ENCODE measurements at regions not wholly inside any gene's neighbourhood (a gene's known extent, or its start where the extent isn't known, plus 50 kb on each side); places are given as distances from the start of the nearest gene placed in this dataset.

- no peak for DNase-seq (ENCODE audit: low spot score)
Observed at GRCh38 chr9:23314247-23314646, 511.8 kb downstream of the ELAVL2 start.

- DNase-seq (ENCODE audit: low spot score): no peak
Observed at GRCh38 chr9:23319092-23319491, 506.9 kb downstream of the ELAVL2 start.

- no peak for DNase-seq (ENCODE audit: low spot score)
Observed at GRCh38 chr9:23321049-23321448, 505.0 kb downstream of the ELAVL2 start.

- DNase-seq (ENCODE audit: low spot score): peak; percentile 4
Observed at GRCh38 chr9:23322392-23322791, 503.6 kb downstream of the ELAVL2 start.

GRCh38 chr9:23324511-23324910 lies 501.5 kb downstream of the ELAVL2 start:
- no peak for DNase-seq (ENCODE audit: low spot score)

GRCh38 chr9:23326597-23326996 lies 499.4 kb downstream of the ELAVL2 start:
- no peak for DNase-seq (ENCODE audit: low spot score)

- no peak for DNase-seq (ENCODE audit: low spot score)
Observed at GRCh38 chr9:23341346-23341745, 484.7 kb downstream of the ELAVL2 start.

- no peak for DNase-seq (ENCODE audit: low spot score)
Observed at GRCh38 chr9:23342291-23342690, 483.7 kb downstream of the ELAVL2 start.

- DNase-seq (ENCODE audit: low spot score): no peak
Observed at GRCh38 chr9:23343226-23343625, 482.8 kb downstream of the ELAVL2 start.

GRCh38 chr9:23361096-23361495 lies 464.9 kb downstream of the ELAVL2 start:
- DNase-seq (ENCODE audit: low spot score): no peak

- no peak for DNase-seq (ENCODE audit: low spot score)
Observed at GRCh38 chr9:23372703-23373102, 453.3 kb downstream of the ELAVL2 start.

GRCh38 chr9:23375511-23375910 lies 450.5 kb downstream of the ELAVL2 start:
- DNase-seq (ENCODE audit: low spot score): no peak

- DNase-seq (ENCODE audit: low spot score): no peak
Observed at GRCh38 chr9:23379842-23380241, 446.2 kb downstream of the ELAVL2 start.

- no peak for DNase-seq (ENCODE audit: low spot score)
Observed at GRCh38 chr9:23380821-23381220, 445.2 kb downstream of the ELAVL2 start.

- DNase-seq (ENCODE audit: low spot score): no peak
Observed at GRCh38 chr9:23382418-23382817, 443.6 kb downstream of the ELAVL2 start.

GRCh38 chr9:23394189-23394588 lies 431.9 kb downstream of the ELAVL2 start:
- no peak for DNase-seq (ENCODE audit: low spot score)

GRCh38 chr9:23408874-23409273 lies 417.2 kb downstream of the ELAVL2 start:
- DNase-seq (ENCODE audit: low spot score): no peak

- DNase-seq (ENCODE audit: low spot score): no peak
Observed at GRCh38 chr9:23412046-23412445, 414.0 kb downstream of the ELAVL2 start.

GRCh38 chr9:23412458-23412857 lies 413.6 kb downstream of the ELAVL2 start:
- no peak for DNase-seq (ENCODE audit: low spot score)

GRCh38 chr9:23413541-23413940 lies 412.5 kb downstream of the ELAVL2 start:
- DNase-seq (ENCODE audit: low spot score): no peak

- DNase-seq (ENCODE audit: low spot score): no peak
Observed at GRCh38 chr9:23423999-23424398, 402.0 kb downstream of the ELAVL2 start.

GRCh38 chr9:23426144-23426543 lies 399.9 kb downstream of the ELAVL2 start:
- no peak for DNase-seq (ENCODE audit: low spot score)

- DNase-seq (ENCODE audit: low spot score): no peak
Observed at GRCh38 chr9:23431459-23431858, 394.6 kb downstream of the ELAVL2 start.

- no peak for DNase-seq (ENCODE audit: low spot score)
Observed at GRCh38 chr9:23434654-23435053, 391.4 kb downstream of the ELAVL2 start.

GRCh38 chr9:23438299-23438907 lies 387.6 kb downstream of the ELAVL2 start:
- DNase-seq (ENCODE audit: low spot score): peak; percentile 7

Measured in SW480 (cell line).